ENCODE measurements at regions not wholly inside any gene's neighbourhood (a gene's known extent, or its start where the extent isn't known, plus 50 kb on each side); places are given as distances from the start of the nearest gene placed in this dataset.
"Not testable (repeated sequence)": the region's sequence is repeated elsewhere in the genome, so short reads cannot be mapped to it uniquely, and the experiment has no call there.

- Histone ChIP-seq H3K4me3 (no peak overlapping the region), H3K27me3 (no peaks in the 10 kb centered on the region), H3K36me3 (no peaks in the 10 kb centered on the region), H3K9me3 (no peaks in the 10 kb centered on the region), H3K27ac (peak overlapping the region; percentile 43 to 80), H3K4me1 (no peaks in the 10 kb centered on the region)
- intact Hi-C loops (cut with DNase I; ENCODE audit: low total_unique reads), result no loop called here
- no peak for TF ChIP-seq POLR2A (IDR thresholded peaks at IDR 0.05)
- TF ChIP-seq, protein P1, sequence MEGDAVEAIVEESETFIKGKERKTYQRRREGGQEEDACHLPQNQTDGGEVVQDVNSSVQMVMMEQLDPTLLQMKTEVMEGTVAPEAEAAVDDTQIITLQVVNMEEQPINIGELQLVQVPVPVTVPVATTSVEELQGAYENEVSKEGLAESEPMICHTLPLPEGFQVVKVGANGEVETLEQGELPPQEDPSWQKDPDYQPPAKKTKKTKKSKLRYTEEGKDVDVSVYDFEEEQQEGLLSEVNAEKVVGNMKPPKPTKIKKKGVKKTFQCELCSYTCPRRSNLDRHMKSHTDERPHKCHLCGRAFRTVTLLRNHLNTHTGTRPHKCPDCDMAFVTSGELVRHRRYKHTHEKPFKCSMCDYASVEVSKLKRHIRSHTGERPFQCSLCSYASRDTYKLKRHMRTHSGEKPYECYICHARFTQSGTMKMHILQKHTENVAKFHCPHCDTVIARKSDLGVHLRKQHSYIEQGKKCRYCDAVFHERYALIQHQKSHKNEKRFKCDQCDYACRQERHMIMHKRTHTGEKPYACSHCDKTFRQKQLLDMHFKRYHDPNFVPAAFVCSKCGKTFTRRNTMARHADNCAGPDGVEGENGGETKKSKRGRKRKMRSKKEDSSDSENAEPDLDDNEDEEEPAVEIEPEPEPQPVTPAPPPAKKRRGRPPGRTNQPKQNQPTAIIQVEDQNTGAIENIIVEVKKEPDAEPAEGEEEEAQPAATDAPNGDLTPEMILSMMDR (IDR thresholded peaks at IDR 0.05), result no peak
- DNase-seq, result no peak
Measured at GRCh38 chr6:169088762-169089161, 164.9 kb downstream of the THBS2 start.

- Histone ChIP-seq H3K27me3 (no peaks in the 10 kb centered on the region), H3K9me3 (no peaks in the 10 kb centered on the region), H3K4me1 (no peaks in the 10 kb centered on the region), H3K36me3 (no peaks in the 10 kb centered on the region), H3K27ac (peak overlapping the region; percentile 24 to 80), H3K4me3 (no peak overlapping the region)
- intact Hi-C loops (cut with DNase I; ENCODE audit: low total_unique reads), result no loop called here
- no peak for DNase-seq
- TF ChIP-seq, protein P1 (IDR thresholded peaks at IDR 0.05), result no peak
- no peak for TF ChIP-seq POLR2A (IDR thresholded peaks at IDR 0.05)
Measured at GRCh38 chr6:169087443-169088041, 166.1 kb downstream of the THBS2 start.

DNA sequence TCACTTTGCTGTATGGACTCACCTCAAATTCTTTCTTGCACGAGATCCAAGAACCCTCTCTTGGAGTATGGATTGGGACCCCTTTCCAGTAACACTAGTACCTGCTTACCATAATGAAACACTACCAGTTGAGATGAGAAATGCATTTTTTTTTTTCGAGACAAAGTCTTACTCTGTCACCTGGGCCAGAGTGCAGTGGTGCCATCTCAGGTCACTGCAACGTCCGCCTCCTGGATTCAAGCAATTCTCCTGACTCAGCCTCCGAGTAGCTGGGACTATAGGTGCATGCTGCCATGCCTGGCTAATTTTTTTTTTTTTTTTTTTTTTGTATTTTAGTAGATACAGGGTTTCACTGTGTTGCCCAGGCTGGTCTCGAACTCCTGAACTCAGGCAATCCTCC lies 167.0 kb downstream of the THBS2 start:
- H3K4me1 ChIP-seq; H3K27me3 ChIP-seq; H3K9me3 ChIP-seq; DNase-seq; H3K4me3 ChIP-seq; H3K36me3 ChIP-seq; intact Hi-C loops (cut with DNase I; ENCODE audit: low total_unique reads): not testable (repeated sequence)
- H3K27ac ChIP-seq, result peak overlapping the region in 1 of 2 donors; percentile 80

DNA sequence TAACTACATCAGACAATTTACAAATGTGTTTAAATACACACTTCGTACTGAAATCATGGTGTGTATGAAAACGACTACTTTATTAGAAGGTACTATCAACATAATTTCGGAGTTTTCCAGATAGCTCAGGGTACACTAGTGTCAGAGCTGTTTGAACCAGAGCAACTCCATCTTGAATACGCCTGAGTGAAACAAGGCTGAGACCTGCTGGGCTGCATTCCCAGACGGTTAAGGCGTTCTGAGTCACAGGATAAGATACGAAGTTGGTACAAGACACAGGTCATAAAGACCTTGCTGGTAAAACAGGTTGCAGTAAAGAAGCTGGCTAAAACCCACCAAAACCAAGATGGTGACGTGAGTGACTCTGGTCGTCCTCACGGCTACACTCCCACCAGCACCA lies 167.6 kb downstream of the THBS2 start:
- no peak for TF ChIP-seq POLR2A (IDR thresholded peaks at IDR 0.05)
- TF ChIP-seq, protein P1 (IDR thresholded peaks at IDR 0.05), result no peak
- intact Hi-C loops (cut with DNase I; ENCODE audit: low total_unique reads), result no loop called here
- H3K27me3 ChIP-seq, result no peaks in the 10 kb centered on the region
- no peak for DNase-seq
- no peak overlapping the region for H3K27ac ChIP-seq
- no peak overlapping the region for H3K4me3 ChIP-seq
- H3K9me3 ChIP-seq, result no peaks in the 10 kb centered on the region
- no peaks in the 10 kb centered on the region for H3K4me1 ChIP-seq
- H3K36me3 ChIP-seq, result no peaks in the 10 kb centered on the region

DNA sequence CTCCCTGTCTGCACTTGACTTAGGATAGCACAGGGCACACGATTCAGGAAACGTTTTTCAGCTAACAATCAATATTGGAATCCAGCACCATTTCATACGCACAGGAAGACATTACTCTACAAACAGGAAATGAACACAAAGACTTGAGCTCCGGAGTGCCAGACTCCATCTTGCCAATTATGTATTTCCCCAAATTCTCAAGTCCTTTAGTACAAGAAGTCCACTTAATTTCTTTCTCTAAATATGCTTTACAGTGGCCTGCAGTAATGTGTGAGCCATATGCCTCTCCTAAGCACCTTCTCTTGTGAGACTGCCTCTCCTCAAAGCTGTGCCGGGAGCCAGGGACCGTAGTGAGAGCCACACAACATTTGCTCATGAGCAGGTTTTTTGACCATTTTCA lies 168.2 kb downstream of the THBS2 start:
- Histone ChIP-seq H3K9me3 (no peaks in the 10 kb centered on the region), H3K4me3 (no peak overlapping the region), H3K4me1 (no peaks in the 10 kb centered on the region), H3K27ac (no peak overlapping the region), H3K36me3 (no peaks in the 10 kb centered on the region), H3K27me3 (no peaks in the 10 kb centered on the region)
- intact Hi-C loops (cut with DNase I; ENCODE audit: low total_unique reads), result no loop called here
- no peak for TF ChIP-seq POLR2A (IDR thresholded peaks at IDR 0.05)
- TF ChIP-seq, protein P1 (IDR thresholded peaks at IDR 0.05), result no peak
- DNase-seq, result no peak

DNA sequence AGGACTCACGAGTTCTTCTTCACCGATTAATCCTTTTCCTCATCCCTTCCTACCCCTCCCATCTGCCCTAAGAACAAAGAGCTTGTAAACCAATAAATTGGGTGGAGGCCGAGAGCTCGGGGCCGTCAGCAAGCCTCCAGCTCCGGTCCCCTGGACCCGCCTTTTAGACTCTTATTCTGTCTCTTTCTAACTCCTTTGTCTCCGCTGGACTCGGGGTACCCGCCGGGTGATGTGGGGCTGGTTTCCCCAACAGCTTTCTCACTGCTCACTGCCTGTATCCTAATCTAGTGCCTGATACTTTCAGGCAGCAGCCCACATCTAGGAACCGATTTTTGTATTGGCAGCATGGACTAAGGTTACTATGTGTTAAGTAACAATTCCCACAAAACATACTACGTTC lies 169.1 kb downstream of the THBS2 start:
- intact Hi-C loops (cut with DNase I; ENCODE audit: low total_unique reads); H3K4me3 ChIP-seq; DNase-seq; H3K9me3 ChIP-seq; H3K27ac ChIP-seq; H3K27me3 ChIP-seq; H3K36me3 ChIP-seq; H3K4me1 ChIP-seq: not testable (repeated sequence)
